Left renal cortex interstitium (tissue), 4 donors: ENCODE measurements at regions not wholly inside any gene's neighbourhood (a gene's known extent, or its start where the extent isn't known, plus 50 kb on each side); places are given as distances from the start of the nearest gene placed in this dataset.

Experiments used
- DNase-seq, 4 donors: peaks; one replicate each; pipeline ENCODE4 v3.0.0-alpha.2; 2013; ENCODE audit warnings: low read depth in 4 of 4, low spot score in 2 of 4, missing footprints in 1 of 4

DNA sequence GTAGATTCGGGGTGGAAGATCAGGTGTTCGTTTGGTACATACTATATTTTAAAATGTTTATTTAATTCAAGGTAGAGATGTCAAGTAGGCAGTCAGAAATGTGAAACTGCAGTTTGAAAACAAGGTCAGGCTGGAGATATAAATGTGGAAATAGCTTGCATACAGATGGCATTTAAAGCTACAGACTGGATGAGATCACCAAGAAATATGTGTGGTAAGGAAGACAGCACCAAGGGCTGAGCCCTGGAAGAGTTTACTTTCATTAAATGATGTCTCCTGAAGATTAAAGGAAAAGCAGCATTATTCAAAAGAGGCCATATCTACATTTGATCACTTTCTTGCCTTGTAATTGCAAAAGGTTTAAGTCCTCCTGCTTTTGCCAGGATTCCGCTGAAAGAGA lies 271.3 kb downstream of the PTBP2 start:
- DNase-seq, result no peak

DNA sequence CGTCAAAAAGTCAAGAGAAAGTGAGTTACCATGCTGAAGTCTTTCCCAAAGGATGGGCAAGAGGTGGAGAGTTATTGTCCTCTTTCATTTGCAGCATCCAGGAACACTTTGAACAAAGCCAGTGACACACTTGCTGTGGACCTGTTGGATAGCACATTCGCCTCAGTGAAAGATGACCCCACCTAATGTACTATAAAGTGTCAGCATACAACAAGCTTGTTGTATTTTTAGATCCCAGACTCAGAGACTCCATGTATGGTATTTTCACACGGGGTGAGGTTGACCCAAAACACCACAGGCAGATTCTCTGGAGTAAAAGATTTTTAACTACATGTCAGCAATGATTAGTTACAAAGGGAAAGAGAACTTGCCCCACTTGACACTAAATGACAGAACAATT lies 273.8 kb downstream of the PTBP2 start:
- DNase-seq, result no peak

DNA sequence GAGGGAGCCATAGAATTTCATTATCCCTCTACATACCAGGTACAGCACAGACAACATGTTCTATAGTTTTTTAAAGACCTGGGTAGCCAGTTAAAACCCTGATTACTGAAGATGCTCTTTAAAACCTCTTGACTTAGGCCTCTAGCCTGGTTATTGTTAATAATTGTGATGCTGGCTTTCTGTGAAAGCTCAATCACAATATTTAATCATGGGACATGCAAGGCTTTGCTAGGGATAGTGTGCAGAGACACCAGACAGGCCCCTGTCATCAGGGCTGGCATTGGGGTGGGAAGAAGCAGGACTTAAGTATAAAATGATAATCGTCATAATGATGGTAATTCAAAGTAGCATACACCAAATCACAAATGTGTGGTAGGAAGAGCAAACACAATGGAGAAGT lies 274.4 kb downstream of the PTBP2 start:
- DNase-seq, result no peak

DNA sequence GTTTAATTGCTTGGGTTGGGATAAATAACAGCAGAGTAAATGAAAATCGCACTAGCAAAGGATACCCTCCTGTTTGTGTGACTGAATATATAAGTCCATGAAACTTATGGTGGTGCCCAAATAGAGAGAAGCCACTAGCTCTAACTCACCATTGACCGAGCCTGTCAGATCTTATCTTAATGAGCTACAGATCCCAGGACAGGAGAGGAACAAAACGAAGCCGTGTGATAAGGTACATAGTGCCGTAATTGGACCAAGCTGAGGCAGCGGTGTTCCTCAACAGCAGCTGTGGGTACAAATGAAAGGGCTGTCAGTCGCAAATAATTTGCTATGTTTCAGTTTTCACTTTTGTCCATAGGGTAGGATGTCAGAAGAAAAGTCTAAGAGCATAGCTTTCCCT lies 276.1 kb downstream of the PTBP2 start:
- no peak for DNase-seq

DNA sequence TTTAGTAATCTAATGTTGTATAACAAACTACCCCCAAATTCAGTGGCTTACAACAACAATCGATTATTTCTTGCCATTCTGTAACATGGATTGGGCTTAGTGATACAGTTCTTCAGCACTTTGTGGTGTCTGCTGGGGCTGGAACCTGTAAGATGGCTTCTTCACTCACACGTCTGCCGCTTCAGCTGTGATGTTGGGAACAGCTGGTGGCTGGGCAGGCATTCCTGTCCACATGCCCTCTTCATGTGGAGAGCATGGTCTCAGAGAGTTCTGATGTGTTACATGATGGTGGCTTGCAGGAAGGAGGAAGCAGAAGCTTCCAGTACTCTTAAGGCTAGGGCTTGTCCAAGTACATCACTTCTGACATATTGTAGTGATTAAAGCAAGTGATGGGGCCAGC lies 276.9 kb downstream of the PTBP2 start:
- DNase-seq, result no peak

DNA sequence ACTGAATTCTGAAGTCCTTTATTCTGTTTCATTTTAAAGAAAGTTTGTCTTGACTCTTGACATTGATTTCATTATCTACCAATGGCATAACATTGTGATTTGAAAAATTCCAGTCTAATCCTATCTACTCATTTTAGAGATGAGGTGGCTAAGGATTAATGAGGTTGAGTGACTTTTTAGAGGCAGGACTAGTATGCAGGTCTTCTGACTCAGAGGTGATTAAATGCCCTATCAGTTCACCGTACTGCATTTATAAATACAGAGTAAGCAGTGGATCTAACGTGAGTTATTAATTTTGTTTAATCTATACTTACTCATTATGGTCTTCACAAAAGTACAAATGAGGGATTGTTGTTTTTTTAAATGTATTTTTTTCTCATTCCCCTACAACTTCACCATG lies 277.6 kb downstream of the PTBP2 start:
- no peak for DNase-seq

DNA sequence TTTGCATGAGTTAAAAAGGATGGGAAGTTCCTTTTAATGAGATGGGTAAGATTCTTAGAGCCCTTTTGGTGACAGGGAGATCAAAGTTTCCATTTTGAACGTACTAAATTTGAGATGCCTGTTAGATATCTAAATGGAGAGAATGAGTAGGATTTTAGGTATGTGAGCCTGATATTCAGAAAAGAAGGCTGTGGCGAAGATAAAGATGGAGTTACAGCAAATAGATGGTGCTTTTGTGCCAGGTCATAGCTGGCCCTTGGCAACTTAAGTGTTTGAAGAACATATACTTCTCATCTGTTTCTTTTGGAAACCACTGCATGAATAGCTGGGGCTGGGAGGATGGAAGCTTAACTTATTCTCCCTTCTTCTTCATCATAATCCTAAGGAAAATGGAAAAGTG lies 282.5 kb downstream of the PTBP2 start:
- DNase-seq, result no peak

DNA sequence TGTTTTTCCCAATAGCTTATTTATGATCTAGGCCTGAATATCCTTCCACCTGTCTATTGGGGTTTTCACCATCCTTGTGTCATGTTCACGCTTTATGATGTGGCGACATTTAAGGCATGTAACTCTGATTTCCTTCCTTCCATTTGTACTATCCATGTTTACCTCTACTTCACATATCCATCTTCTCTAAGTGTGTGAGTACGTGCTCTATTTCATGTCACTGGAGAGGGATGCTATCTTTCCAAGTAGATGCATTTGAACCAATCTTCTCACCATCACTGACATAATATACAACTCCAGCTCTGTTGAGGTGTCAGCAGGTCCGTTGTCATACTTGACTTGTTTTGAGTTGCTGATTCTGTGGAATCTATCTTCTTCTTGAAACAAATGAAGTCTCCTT lies 283.2 kb downstream of the PTBP2 start:
- DNase-seq, result no peak

DNA sequence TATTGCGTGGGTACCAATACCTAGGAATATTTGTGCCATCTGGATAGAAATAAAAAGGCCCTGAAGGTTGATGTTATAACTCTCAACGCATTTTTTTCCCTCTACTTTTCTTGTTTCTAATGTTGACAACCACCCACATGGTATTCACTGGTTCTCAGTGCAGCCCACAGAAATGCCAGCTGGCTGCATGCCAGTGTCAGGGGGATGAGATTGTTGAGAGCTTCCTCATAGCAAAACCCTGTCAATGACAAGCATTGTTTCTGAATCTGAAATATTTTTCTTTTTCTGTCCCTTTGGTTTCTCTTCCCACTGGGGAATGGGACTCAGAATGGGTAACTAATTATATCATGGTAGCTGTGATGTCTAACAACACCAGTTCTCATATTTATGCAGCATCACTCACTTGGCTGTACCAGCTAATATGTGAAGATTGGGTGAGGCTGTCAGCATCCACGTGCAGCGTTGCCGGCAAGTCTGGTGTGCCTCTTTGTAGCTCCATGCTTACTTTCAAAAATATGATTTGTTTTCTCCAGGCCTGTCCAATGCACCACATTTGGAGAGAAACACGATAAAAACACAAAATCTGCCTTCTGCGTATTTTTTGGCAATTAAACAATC lies 284.6 kb downstream of the PTBP2 start:
- no peak for DNase-seq

DNA sequence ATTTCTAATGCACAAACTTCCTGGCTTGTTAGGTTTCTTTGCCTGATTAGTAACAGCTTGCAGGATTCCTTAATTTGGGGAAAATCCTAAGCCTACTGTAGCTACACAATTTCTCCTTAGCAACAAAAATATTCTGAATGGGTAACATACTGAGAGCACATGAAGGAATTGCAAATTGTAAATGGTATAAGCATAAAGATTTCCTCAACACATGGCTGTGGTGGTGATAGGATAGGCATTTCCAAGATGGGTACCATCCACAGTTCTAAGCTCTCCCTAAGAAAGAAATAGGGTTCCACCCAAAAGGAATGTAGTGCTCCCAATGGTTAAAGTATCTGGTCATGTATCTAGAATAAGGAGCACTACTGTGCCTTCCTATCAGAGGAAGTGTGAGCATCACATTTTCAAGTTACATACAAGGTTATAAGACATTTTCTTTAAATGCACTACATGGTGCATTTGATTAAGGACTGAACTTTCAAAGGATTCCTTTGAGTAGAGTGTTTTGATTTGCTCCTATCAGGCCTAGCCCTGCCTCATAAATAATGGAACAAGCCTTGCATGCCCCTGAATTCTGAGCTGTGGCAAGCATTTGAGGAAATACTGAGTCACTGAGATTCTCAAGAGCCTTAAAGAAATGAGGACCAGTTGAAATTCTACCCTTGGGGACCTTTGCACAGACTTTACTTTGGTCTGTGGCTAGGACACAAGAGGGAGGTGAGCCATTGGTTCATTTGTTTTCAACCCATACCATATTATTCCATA lies 286.4 kb downstream of the PTBP2 start:
- DNase-seq, result no peak

DNA sequence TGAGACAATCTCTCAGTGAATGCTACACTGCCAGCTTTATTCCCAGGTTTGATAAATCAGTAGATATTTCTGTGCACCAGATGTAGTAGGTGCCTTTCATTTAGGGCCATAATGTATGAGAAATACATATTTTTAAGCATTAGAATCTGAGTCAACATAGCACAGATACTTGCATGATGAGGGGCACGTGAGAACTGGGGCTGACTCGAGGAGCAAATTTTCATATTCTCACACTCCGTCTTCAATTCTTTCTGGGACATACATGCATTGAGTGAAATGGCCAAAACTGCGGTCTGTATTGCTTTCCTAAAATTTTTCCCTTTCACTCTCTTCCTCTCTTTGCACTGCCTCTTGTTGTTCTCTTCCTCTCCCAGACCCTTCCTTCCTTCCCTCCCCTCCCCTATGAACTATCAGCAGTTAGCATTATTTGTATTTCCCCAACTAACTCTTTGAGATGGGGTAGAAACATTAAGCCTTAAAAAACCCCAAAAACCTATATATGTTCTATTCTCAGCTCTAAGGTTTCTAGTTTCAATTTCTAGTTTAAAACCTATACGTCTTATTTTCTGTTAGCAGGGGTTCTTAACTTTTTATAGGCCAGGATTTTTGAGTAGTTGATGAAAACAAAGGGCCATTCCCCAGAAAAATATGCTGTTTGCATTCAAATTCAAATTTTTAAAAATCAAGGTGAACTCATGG lies 289.1 kb downstream of the PTBP2 start:
- no peak for DNase-seq

DNA sequence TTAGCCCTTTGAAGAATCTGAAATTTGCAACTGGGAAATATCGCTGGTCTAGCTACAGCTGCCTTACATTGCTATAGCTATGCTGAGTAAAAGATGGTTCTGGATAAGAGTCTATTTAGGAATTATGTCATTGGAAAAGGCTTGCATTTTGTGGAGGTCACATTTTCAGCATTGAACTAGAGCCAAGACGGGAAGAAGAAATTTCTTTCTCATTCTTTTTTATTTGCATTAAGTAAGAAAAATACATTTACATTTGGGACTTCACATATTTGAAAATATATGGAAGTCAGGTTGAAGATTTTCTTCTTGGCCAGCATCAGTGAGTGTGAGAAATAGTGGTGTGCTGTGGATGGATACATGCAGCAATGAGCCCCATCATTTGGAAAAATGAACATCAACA lies 291.6 kb downstream of the PTBP2 start:
- DNase-seq, result no peak

DNA sequence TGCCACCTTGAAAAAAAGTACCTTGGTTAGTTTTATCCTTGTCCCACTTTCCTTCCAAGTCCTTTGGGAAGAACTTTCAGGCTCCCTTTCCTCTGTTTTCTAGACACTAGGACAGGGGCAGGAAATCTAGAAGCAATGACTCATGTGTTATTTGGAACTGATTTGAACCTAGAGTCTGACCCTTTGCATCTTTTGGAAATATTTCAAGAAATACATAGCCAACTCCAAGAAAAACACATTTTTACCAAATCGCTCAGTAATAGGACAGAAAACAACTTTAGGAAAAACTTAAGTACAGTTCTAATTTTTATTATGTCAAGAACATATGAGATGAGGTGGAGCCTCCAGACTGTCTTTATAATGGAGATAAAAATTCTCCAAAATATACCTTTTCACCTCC lies 292.4 kb downstream of the PTBP2 start:
- no peak for DNase-seq

DNA sequence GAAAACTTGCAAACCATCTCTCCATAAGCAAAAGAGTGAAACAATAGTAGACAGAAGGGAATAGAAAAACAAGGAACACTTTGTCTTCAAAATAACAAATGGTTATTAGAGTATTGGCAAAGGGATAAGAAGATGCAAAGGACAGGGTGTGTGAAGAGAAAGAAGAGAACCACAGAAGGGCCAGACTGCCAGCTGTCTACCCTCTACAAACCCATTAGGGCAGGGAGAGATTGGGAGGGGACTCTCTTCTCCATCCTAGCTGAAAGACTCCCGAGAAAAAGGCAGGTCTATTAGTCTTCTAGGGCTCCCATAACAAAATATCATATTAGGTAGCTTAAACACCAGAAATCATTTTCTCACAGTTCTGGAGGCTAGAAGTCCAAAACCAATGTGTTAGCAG lies 292.8 kb downstream of the PTBP2 start:
- DNase-seq, result no peak

DNA sequence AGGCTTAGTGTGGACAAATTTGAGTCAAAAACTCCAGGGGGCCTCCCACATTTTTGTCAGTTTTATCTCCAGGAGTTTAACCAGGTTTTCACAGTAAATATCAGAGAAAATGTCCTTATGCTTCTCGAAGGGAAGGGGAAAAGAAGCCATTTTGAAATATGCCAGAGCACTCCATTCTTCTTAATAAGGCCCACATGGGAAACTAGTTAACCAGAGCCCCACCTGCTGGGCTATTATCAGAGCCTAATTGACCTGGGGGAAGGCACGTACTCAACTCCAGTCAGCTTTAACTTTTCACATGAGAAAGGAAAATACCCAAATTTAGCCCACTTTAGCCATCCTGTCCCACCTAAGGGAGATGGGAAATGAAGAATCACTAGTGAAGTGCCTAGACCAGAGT lies 296.3 kb downstream of the PTBP2 start:
- no peak for DNase-seq
